ENCODE measurements at regions not wholly inside any gene's neighbourhood (a gene's known extent, or its start where the extent isn't known, plus 50 kb on each side); places are given as distances from the start of the nearest gene placed in this dataset.
A peak's percentile ranks its signal among the peaks of the same experiment; 100 is the strongest.

DNA sequence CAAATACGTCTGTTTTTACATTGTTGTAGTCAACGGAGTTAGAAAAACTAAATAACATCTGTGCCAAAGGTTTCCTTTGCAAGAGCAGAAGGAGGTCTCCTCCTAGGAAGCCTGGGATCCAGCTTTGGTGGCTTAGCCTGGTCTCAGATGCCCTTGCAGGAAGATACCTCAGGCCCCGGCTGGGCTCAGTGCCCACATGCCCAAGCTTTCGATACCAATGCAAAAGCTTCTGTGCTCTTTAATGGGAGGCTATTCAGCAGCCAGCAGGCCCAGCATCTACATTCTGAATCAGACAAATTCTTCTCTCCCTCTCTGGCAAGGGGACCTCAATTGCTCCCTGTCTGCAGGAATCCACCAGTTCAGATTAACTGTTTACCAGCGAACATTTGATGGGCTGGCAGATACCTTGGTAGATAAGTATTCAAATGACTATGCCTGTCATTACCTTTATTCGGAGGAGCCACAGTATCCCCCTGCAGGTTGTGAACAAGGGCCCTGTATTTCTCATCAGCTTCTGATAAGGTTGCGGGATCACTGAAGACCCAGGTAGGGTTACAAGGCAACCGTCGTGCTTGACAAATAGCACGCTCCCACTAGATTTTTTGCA lies 180.1 kb upstream of the KBTBD8 start:
- TF ChIP-seq, protein P1, sequence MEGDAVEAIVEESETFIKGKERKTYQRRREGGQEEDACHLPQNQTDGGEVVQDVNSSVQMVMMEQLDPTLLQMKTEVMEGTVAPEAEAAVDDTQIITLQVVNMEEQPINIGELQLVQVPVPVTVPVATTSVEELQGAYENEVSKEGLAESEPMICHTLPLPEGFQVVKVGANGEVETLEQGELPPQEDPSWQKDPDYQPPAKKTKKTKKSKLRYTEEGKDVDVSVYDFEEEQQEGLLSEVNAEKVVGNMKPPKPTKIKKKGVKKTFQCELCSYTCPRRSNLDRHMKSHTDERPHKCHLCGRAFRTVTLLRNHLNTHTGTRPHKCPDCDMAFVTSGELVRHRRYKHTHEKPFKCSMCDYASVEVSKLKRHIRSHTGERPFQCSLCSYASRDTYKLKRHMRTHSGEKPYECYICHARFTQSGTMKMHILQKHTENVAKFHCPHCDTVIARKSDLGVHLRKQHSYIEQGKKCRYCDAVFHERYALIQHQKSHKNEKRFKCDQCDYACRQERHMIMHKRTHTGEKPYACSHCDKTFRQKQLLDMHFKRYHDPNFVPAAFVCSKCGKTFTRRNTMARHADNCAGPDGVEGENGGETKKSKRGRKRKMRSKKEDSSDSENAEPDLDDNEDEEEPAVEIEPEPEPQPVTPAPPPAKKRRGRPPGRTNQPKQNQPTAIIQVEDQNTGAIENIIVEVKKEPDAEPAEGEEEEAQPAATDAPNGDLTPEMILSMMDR (IDR thresholded peaks at IDR 0.05), result no peak
- Histone ChIP-seq H3K27ac (no peak overlapping the region), H3K36me3 (no peaks in the 10 kb centered on the region), H3K27me3 (no peaks in the 10 kb centered on the region), H3K9me3 (no peaks in the 10 kb centered on the region), H3K4me3 (no peak overlapping the region), H3K4me1 (no peaks in the 10 kb centered on the region)
- no peak for DNase-seq (ENCODE audit: low spot score)

- Histone ChIP-seq H3K4me3 (no peak overlapping the region), H3K27me3 (no peaks in the 10 kb centered on the region), H3K4me1 (no peaks in the 10 kb centered on the region), H3K9me3 (no peaks in the 10 kb centered on the region), H3K27ac (no peak overlapping the region), H3K36me3 (no peaks in the 10 kb centered on the region)
- DNase-seq (ENCODE audit: low spot score), result no peak
- TF ChIP-seq, protein P1 (IDR thresholded peaks at IDR 0.05), result no peak
These were observed 178.1 kb upstream of the KBTBD8 start for GRCh38 chr3:66819993-66820501.

DNA sequence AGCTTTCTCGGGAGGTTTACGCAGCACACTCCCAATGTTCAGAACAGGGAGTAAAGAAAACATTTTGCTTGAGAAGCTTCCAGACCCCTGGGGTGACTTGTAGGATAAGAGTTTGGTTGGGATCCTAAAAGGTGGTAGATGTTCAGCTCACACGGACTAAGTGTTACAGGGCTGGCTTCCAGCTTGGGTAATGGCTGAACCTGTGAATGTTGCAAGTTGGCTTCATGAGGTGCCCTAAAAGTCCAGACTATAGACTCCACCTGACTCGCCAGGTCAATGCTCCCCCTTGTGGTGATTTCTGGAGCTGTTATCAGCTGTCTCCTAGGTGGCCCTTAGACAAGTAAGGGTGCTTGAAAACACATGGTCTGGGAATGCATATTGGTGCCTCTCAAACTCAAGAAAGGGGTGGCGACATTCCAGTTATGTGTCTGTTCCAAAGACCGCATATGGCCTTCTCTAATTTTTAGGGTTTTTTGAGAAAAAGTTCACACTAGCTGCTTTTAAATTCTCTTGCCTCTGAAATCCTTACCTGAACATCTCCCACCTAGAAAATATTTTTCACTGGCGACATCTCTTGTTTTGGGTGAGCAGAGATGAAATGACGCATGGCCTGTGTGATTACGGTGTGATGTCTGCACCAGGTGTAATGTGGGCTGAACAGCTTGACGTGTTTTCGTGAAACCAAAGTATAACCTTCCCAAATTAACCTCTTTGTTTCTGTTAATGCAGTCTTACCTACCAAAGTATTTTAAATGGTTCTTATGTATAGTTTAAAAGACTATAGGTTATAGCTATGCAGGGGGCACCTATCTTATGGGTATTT lies 175.7 kb upstream of the KBTBD8 start:
- no peaks in the 10 kb centered on the region for H3K36me3 ChIP-seq
- no peaks in the 10 kb centered on the region for H3K4me1 ChIP-seq
- H3K4me3 ChIP-seq, result no peak overlapping the region
- peak; percentile 60 for DNase-seq (ENCODE audit: low spot score)
- H3K27me3 ChIP-seq, result no peaks in the 10 kb centered on the region
- no peak overlapping the region for H3K27ac ChIP-seq
- TF ChIP-seq, protein P1 (IDR thresholded peaks at IDR 0.05), result peak; percentile 51 to 80
- H3K9me3 ChIP-seq, result no peaks in the 10 kb centered on the region

DNA sequence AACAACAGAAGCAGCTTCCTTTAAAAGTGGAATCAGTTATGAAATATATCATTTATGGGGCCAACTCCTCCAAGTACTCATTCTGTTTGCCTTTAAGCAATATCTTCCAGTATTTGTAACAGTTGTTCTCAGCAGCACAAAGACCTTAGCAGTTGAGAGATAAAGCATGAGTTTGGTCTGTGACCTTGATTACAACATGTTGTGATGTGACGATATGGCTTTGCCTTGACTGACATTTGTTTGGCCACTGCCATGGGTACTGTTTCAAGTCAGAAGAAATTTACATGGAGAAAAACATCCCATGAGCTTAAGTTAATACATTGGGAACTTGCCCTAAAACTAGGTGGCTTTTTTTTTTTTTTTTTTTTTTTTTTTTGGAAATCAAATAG lies 175.1 kb upstream of the KBTBD8 start:
- no peaks in the 10 kb centered on the region for H3K4me1 ChIP-seq
- no peaks in the 10 kb centered on the region for H3K27me3 ChIP-seq
- H3K27ac ChIP-seq, result no peak overlapping the region

DNA sequence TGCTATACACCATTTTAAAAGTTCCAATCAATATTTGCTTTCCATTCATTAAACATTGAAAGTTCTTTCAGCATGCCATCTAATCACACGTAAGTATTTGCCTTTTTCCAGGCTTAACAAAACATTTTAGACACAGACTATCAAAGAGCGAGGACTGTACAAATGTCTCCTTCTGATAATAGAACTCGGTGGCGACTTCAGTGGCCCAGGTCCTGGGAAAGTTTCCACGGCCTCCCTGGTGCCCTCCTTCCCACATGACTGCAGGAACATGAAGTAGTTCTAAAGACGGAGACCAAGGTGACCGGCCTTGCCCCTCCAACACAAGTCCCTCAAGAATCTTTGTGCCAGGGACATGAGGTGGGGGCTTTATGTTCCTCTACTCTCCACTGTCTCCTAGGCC lies 174.6 kb upstream of the KBTBD8 start:
- no peaks in the 10 kb centered on the region for H3K4me1 ChIP-seq
- no peak overlapping the region for H3K27ac ChIP-seq
- H3K36me3 ChIP-seq, result no peaks in the 10 kb centered on the region
- H3K27me3 ChIP-seq, result no peaks in the 10 kb centered on the region
- no peak overlapping the region for H3K4me3 ChIP-seq
- TF ChIP-seq, protein P1 (IDR thresholded peaks at IDR 0.05), result no peak
- no peak for DNase-seq (ENCODE audit: low spot score)
- no peaks in the 10 kb centered on the region for H3K9me3 ChIP-seq

More for the DNA sequence above, 175.1 kb upstream of the KBTBD8 start:
- no peak for DNase-seq (ENCODE audit: low spot score)
- Histone ChIP-seq H3K4me3 (no peak overlapping the region), H3K36me3 (no peaks in the 10 kb centered on the region), H3K9me3 (no peaks in the 10 kb centered on the region)
- TF ChIP-seq, protein P1 (IDR thresholded peaks at IDR 0.05), result no peak
